Colonic mucosa (tissue), 4 donors: ENCODE measurements at regions not wholly inside any gene's neighbourhood (a gene's known extent, or its start where the extent isn't known, plus 50 kb on each side); places are given as distances from the start of the nearest gene placed in this dataset.

Experiments used
- DNase-seq: peaks from one replicate; pipeline ENCODE4 v3.0.0-alpha.2; 2020
- H3K27ac ChIP-seq: fragments of 200-600 bp; one replicate; pipeline ENCODE4 v1.8.0; 2021
- H3K27me3 ChIP-seq: fragments of 200-600 bp; one replicate; pipeline ENCODE4 v1.8.0; 2021
- H3K36me3 ChIP-seq: fragments of 200-600 bp; one replicate; pipeline ENCODE4 v1.8.0; 2021
- H3K4me1 ChIP-seq: fragments of 200-600 bp; one replicate; pipeline ENCODE4 v1.8.0; 2021; ENCODE audit warnings: mild to moderate bottlenecking
- H3K4me3 ChIP-seq: fragments of 200-600 bp; one replicate; pipeline ENCODE4 v1.8.0; 2021
- H3K9ac ChIP-seq, 2 donors: one replicate each; pipeline ENCODE4 v1.7.0; 2013; ENCODE audit warnings: control low read depth in 2 of 2, low read depth in 2 of 2, low read length in 2 of 2
- H3K9me3 ChIP-seq: fragments of 200-600 bp; one replicate; pipeline ENCODE4 v1.8.0; 2021
- intact Hi-C: fragments of 100-400 bp; cut with DNase I; formaldehyde crosslinking; loops from one replicate; pipeline ENCODE4 v1.14.1; 2022
- TF ChIP-seq, protein P1 (sequence below): fragments of 200-600 bp; IDR thresholded peaks from one replicate; pipeline ENCODE4 v1.8.0; 2022; ENCODE audit warnings: antibody characterized with exemption, mild to moderate bottlenecking
- donor health status: healthy.
- donor health status: DM: no; HTN: no; CAD: no.
- donor health status: DM: no; HTN: no; CAD: no.

DNA sequence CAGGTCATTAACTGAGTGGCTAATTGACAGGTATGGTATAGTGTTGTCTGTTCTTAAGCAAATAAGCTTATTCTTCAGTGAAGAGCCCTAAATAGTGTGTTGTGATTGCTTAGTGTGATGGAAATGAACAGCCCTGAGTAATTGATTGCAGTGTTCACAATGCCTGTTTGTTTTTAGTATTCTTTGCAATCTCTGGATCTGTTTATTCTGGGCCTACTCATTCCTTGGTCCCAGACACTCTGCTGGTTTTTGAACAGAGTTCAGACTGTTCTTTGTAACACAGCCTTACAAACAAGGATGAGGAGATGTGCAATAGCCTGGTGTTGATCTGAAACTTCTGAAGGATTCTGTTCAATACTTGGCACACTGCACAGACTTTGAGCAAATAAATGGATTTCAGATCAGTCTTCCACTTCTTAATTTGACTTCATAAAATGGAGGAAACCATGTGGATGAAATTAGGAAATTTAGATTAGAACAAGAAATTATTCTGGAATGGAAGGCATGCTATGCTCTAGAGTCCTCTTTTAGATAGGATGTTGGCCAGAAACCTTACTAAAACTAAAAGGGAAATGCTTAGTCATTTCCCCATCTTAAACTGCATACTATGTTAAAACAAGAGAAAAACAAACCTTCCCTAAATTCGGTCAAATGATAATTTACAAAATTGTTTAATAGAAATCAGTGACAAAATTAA lies 444.2 kb upstream of the SEMA3D start:
- TF ChIP-seq, protein P1, sequence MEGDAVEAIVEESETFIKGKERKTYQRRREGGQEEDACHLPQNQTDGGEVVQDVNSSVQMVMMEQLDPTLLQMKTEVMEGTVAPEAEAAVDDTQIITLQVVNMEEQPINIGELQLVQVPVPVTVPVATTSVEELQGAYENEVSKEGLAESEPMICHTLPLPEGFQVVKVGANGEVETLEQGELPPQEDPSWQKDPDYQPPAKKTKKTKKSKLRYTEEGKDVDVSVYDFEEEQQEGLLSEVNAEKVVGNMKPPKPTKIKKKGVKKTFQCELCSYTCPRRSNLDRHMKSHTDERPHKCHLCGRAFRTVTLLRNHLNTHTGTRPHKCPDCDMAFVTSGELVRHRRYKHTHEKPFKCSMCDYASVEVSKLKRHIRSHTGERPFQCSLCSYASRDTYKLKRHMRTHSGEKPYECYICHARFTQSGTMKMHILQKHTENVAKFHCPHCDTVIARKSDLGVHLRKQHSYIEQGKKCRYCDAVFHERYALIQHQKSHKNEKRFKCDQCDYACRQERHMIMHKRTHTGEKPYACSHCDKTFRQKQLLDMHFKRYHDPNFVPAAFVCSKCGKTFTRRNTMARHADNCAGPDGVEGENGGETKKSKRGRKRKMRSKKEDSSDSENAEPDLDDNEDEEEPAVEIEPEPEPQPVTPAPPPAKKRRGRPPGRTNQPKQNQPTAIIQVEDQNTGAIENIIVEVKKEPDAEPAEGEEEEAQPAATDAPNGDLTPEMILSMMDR, result no peak
- Histone ChIP-seq H3K36me3 (no peaks in the 10 kb centered on the region), H3K4me1 (no peaks in the 10 kb centered on the region), H3K27me3 (no peaks in the 10 kb centered on the region), H3K9ac (no peak overlapping the region), H3K4me3 (no peak overlapping the region), H3K9me3 (no peaks in the 10 kb centered on the region), H3K27ac (no peak overlapping the region)
- DNase-seq, result no peak
- intact Hi-C loops, result no loop called here

DNA sequence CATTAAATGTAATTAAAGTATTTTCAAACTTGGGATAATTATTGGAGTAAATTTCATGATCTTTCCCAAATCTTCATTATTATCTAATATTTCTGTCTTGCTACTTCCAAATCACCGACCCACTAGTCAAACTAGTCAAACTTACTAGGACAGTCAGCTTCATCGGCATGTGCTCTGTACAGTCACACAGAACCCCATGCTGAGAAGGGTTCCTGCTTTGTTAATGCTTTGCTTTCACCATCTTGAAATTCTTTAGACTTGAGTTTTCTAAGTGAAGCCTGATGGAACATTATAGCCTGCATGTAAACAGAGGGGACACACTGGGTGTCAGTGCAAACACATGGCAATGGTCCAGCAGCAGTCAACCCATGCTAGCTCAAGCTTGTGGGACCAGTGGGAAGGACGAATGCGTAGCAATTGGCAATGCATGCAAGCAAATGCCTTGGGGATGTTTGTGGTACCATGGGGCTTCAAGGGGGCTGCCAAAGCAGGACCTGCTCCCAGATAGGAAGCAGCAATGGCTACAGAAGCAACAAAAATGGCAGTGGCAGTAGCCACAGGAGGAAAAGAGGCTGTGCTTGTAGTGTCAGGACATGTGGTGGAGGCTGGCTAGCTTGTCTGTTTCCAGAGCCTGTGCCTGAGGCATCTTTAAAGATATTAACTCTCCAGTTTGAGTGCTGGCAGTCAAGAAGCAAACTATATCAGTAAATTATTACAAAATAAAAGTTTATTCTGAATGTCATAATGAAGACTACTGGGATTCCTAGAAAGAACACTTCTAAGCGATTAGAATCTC lies 441.1 kb upstream of the SEMA3D start:
- no peak overlapping the region for H3K4me3 ChIP-seq
- no peaks in the 10 kb centered on the region for H3K9me3 ChIP-seq
- H3K4me1 ChIP-seq, result no peaks in the 10 kb centered on the region
- H3K27ac ChIP-seq, result no peak overlapping the region
- no peak overlapping the region for H3K9ac ChIP-seq
- TF ChIP-seq, protein P1, result no peak
- H3K27me3 ChIP-seq, result no peaks in the 10 kb centered on the region
- no peaks in the 10 kb centered on the region for H3K36me3 ChIP-seq
- intact Hi-C loops, result no loop called here
- no peak for DNase-seq

DNA sequence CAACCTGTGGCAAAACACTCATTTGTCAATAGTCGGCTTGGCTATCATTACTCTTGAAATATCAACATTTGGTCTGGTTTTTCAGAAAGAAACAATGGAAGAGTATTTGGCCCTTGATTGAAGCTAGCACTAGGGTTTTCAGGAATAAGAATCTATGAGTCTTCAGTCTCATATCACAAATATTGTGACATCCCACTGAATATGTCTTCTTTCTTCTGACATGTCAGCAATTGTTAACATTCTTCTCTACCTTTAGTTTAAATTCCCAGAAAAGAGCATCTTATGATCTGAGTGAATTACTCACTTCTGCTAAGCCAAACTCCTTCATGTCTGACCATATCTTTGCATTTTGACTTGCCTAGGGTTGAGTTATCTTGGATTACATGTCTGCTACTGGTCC lies 435.2 kb upstream of the SEMA3D start:
- no peak for DNase-seq
- intact Hi-C loops, result no loop called here
- Histone ChIP-seq H3K4me1 (no peaks in the 10 kb centered on the region), H3K27ac (no peak overlapping the region), H3K9ac (no peak overlapping the region), H3K4me3 (no peak overlapping the region), H3K27me3 (no peaks in the 10 kb centered on the region), H3K36me3 (no peaks in the 10 kb centered on the region), H3K9me3 (no peaks in the 10 kb centered on the region)
- TF ChIP-seq, protein P1, result no peak

DNA sequence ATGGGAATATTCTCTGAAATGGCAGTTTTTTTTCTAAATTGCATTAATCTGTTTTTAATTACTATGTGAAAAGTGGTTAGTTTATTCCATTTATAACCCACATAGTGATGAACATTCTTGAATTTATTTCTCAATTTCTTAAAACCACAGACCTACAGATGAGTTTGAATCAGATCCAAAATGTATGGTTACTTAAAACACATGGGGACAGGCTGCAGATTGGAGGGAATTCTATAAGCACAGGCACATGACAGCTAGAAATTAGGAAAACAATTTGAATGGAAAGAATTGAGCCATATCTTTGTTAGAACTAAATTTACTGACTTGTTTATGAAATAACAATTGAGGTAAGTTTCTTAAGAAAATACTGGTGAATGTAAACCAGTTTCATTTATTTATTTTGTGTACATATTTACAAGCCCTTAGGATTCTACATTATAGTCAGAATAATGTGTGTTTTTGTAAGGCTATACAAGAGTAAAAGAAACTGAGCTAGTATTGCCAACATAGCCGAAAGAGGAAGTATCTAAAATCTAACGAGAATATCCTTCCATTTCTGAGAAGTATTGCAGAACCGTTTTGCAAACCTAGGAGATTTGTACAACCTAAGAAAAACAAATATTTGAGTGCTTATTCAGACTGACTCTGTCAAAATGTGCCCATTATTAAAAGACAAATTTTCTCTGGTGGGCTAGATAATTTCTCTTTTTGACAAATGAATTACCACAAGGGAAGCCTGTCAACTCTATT lies 434.3 kb upstream of the SEMA3D start:
- DNase-seq, result no peak
- no peak overlapping the region for H3K9ac ChIP-seq
- intact Hi-C loops, result no loop called here
- H3K27ac ChIP-seq, result no peak overlapping the region
- H3K4me1 ChIP-seq, result no peaks in the 10 kb centered on the region
- H3K4me3 ChIP-seq, result no peak overlapping the region
- no peaks in the 10 kb centered on the region for H3K27me3 ChIP-seq
- H3K36me3 ChIP-seq, result no peaks in the 10 kb centered on the region
- TF ChIP-seq, protein P1, result no peak
- H3K9me3 ChIP-seq, result no peaks in the 10 kb centered on the region

DNA sequence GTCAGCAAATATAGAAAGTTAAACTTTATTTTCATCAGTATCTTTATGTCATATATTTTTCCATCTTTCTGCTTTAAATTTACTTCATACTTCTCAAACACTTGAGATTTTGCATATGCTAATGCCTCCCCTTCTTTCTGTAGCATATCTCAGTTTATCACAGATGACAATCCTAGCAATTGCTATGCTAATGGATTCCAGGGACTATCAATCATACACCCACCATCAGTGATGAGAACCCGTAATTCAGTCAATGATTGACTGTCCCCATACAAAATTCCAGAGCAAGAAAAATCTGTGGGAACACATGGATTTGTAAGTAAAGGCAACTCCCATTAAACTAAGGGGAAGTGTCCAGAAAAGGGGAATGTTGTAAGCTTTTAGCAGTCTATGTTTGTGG lies 432.4 kb upstream of the SEMA3D start:
- intact Hi-C loops, result no loop called here
- DNase-seq, result no peak
- Histone ChIP-seq H3K36me3 (no peaks in the 10 kb centered on the region), H3K9me3 (no peaks in the 10 kb centered on the region), H3K27me3 (no peaks in the 10 kb centered on the region), H3K27ac (no peak overlapping the region), H3K4me3 (no peak overlapping the region), H3K9ac (no peak overlapping the region), H3K4me1 (no peaks in the 10 kb centered on the region)
- TF ChIP-seq, protein P1, result no peak
